ENCODE measurements at regions not wholly inside any gene's neighbourhood (a gene's known extent, or its start where the extent isn't known, plus 50 kb on each side); places are given as distances from the start of the nearest gene placed in this dataset.
"Not testable (repeated sequence)": the region's sequence is repeated elsewhere in the genome, so short reads cannot be mapped to it uniquely, and the experiment has no call there.

DNA sequence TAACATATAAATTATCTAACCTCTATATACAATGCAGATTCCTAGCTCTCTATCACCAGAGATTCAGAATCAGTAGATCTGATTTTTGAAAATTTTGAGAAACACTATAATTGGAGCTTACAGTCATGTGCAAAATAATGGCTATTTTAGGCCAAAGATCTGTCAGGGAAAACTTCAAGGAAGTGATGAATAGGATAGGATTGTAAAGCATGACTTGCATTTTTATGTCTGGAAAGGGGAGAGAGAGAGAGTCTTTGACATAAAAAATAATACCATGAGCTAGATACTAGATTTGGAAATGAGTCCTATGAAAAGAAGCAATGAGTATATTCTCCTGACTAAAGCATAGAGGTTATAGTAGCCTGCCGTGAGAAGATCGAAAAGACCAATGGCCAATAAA is 181.1 kb downstream of the SDHAF3 start:
- no peaks in the 10 kb centered on the region for H3K4me1 Mint-ChIP-seq (ENCODE audit: low read depth, unreplicated experiment)
- no peak overlapping the region for H3K27ac Mint-ChIP-seq (ENCODE audit: unreplicated experiment)
- no peak overlapping the region for H3K4me3 Mint-ChIP-seq (ENCODE audit: unreplicated experiment)
- no peaks in the 10 kb centered on the region for H3K36me3 Mint-ChIP-seq (ENCODE audit: unreplicated experiment)
- no peaks in the 10 kb centered on the region for H3K27me3 Mint-ChIP-seq (ENCODE audit: unreplicated experiment)
- no peaks in the 10 kb centered on the region for H3K9me3 Mint-ChIP-seq (ENCODE audit: unreplicated experiment)
- no peak for TF ChIP-seq CTCF (IDR thresholded peaks at IDR 0.05; ENCODE audit: partially characterized antibody, unreplicated experiment)
- no peak for DNase-seq

DNA sequence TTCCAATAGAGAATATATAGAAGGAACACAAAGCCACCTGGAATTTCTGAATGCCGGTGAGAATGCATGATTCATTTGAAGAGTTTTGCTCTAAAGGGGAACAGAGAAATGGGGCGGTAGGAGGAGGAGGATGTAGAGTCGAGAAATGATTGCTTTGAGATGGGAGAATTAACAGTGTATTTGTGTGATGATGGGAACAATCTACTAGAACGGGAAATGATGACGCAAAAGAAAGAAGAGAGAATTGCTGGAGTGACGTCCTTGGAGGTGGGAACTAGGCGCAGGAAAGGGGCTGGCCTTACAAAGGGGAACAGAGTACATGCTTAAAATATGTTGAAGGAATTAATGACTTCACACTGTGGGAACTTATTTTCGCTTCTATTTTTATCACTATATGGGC is 188.1 kb downstream of the SDHAF3 start:
- H3K27ac Mint-ChIP-seq (ENCODE audit: unreplicated experiment), result no peak overlapping the region
- no peak for TF ChIP-seq CTCF (IDR thresholded peaks at IDR 0.05; ENCODE audit: partially characterized antibody, unreplicated experiment)
- no peak overlapping the region for H3K4me3 Mint-ChIP-seq (ENCODE audit: unreplicated experiment)
- H3K27me3 Mint-ChIP-seq (ENCODE audit: unreplicated experiment), result no peaks in the 10 kb centered on the region
- DNase-seq, result no peak
- H3K4me1 Mint-ChIP-seq (ENCODE audit: low read depth, unreplicated experiment), result no peaks in the 10 kb centered on the region
- H3K36me3 Mint-ChIP-seq (ENCODE audit: unreplicated experiment), result no peaks in the 10 kb centered on the region
- H3K9me3 Mint-ChIP-seq (ENCODE audit: unreplicated experiment), result no peaks in the 10 kb centered on the region

DNA sequence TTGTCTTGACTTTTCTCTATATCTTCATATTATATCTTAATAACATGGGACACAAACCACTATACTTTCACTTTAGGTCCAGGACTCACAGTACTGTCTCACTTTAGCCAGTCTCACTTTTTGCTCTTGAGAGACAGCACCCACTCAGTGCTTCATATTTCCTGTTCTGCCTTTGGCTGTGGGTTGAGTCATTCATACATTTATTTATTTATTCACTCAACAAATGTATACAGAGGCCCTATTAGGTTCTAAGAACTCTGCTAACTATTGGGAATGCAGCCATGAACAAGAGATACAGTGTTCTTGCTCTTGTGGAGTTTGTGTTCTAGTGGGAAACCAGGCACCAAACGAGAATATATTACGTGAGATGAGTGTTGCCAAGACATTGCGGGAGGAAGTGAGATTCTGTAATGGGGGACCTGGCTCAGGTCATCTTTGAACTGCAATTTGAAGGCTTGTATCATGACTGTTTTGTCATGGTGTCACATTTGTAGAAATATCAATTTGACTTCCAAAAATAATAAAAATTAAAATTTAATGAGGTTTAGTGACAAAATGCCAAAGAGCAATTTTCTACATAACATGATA is 190.1 kb downstream of the SDHAF3 start:
- no peaks in the 10 kb centered on the region for H3K27me3 Mint-ChIP-seq (ENCODE audit: unreplicated experiment)
- DNase-seq, result no peak
- H3K27ac Mint-ChIP-seq (ENCODE audit: unreplicated experiment), result no peak overlapping the region
- no peak overlapping the region for H3K4me3 Mint-ChIP-seq (ENCODE audit: unreplicated experiment)
- TF ChIP-seq CTCF (IDR thresholded peaks at IDR 0.05; ENCODE audit: partially characterized antibody, unreplicated experiment), result no peak
- no peaks in the 10 kb centered on the region for H3K4me1 Mint-ChIP-seq (ENCODE audit: low read depth, unreplicated experiment)
- H3K36me3 Mint-ChIP-seq (ENCODE audit: unreplicated experiment), result no peaks in the 10 kb centered on the region
- H3K9me3 Mint-ChIP-seq (ENCODE audit: unreplicated experiment), result no peaks in the 10 kb centered on the region

DNA sequence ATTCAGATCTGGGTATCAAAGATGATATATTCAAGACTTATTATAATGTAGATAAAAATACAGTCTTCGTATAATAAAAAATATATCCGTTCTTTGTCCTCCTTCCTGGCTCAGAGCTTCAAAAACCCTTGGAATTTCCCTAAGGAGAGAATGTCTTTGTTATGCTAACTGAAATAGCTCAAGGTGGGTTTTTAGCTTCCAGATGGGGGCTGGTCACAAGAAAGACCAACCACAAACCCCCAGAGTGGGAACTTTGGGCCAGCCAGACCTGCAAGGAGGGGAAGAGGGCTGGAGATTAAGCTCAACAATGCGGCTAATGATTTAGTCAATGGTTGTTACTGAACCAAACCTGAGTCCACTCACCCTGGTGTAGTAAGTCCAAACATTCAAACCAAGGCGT is 196.4 kb downstream of the SDHAF3 start:
- H3K9me3 Mint-ChIP-seq (ENCODE audit: unreplicated experiment), result no peaks in the 10 kb centered on the region
- no peak for TF ChIP-seq CTCF (IDR thresholded peaks at IDR 0.05; ENCODE audit: partially characterized antibody, unreplicated experiment)
- H3K36me3 Mint-ChIP-seq (ENCODE audit: unreplicated experiment), result peaks cover 3% of the 10 kb centered on the region
- no peaks in the 10 kb centered on the region for H3K4me1 Mint-ChIP-seq (ENCODE audit: low read depth, unreplicated experiment)
- no peak overlapping the region for H3K4me3 Mint-ChIP-seq (ENCODE audit: unreplicated experiment)
- no peak overlapping the region for H3K27ac Mint-ChIP-seq (ENCODE audit: unreplicated experiment)
- no peaks in the 10 kb centered on the region for H3K27me3 Mint-ChIP-seq (ENCODE audit: unreplicated experiment)
- no peak for DNase-seq

DNA sequence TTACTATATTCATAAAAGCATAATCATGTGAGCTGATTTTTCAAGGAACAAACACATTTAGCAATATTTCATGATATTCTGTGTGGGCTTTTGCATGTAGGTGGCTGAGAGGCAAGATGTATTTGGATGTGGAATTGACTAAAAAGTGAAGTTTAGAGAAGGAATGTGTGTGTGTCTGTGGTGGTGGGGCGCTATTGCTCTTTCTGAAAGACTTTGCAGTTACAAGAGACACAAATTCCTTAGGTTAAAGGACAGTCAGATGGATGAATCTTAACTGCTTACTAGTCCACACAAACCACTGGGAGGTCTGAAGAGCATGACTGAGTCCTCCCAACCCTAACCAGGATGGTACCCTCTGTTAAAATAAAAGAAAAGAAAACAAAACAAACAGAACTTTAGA is 200.1 kb downstream of the SDHAF3 start:
- H3K4me1 Mint-ChIP-seq (ENCODE audit: low read depth, unreplicated experiment), result no peaks in the 10 kb centered on the region
- TF ChIP-seq CTCF (IDR thresholded peaks at IDR 0.05; ENCODE audit: partially characterized antibody, unreplicated experiment), result no peak
- no peak for DNase-seq
- no peaks in the 10 kb centered on the region for H3K9me3 Mint-ChIP-seq (ENCODE audit: unreplicated experiment)
- H3K4me3 Mint-ChIP-seq (ENCODE audit: unreplicated experiment), result no peak overlapping the region
- H3K27me3 Mint-ChIP-seq (ENCODE audit: unreplicated experiment), result no peaks in the 10 kb centered on the region
- no peak overlapping the region for H3K27ac Mint-ChIP-seq (ENCODE audit: unreplicated experiment)
- peaks cover 3% of the 10 kb centered on the region for H3K36me3 Mint-ChIP-seq (ENCODE audit: unreplicated experiment)

DNA sequence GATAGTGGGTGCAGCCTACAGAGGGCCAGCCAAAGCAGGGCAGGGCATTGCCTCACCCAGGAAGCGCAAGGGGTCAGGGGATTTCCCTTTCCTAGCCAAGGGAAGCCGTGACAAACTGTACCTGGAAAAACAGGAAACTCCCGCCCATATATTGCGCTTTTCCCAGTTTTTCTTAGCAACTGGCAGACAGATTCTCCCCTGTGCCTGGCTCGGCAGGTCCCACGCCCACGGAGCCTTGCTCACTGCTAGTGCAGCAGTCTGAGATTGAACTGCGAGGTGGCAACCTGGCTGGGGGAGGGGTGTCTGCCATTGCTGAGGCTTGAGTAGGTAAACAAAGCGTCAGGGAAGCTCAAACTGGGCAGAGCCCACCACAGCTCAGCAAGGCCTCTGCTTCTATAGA is 212.4 kb downstream of the SDHAF3 start:
- not testable (repeated sequence) for H3K27me3 Mint-ChIP-seq (ENCODE audit: unreplicated experiment); H3K27ac Mint-ChIP-seq (ENCODE audit: unreplicated experiment)

More for the DNA sequence above, 212.4 kb downstream of the SDHAF3 start:
- not testable (repeated sequence) for H3K4me1 Mint-ChIP-seq (ENCODE audit: low read depth, unreplicated experiment); H3K9me3 Mint-ChIP-seq (ENCODE audit: unreplicated experiment); DNase-seq; H3K36me3 Mint-ChIP-seq (ENCODE audit: unreplicated experiment); H3K4me3 Mint-ChIP-seq (ENCODE audit: unreplicated experiment)

Measured in glutamatergic neuron (in vitro differentiated cells).